ENCODE measurements at regions not wholly inside any gene's neighbourhood (a gene's known extent, or its start where the extent isn't known, plus 50 kb on each side); places are given as distances from the start of the nearest gene placed in this dataset.

DNA sequence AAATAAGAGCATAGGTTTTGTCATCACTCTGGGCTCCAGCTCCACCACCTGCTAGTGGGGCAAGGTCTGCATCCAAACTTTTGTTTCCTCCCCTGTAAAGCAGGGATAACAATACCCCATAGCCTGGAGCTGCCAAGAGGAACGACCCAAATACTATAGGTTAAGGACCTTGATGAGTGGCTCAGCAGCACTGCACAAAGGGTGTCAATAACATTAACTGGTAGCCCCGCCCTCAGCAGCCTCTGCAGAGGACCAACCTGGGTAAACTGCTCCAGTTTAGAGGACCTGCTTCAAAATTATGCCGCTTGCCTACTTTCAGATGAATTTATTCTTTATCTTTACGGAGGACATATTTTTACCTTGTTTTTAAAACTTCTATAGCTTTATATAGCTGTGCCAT lies 65.8 kb upstream of the RIOK3 start:
- Mint-ChIP-seq H3K4me3 (no peak overlapping the region), H3K27ac (no peak overlapping the region), H3K9me3 (no peaks in the 10 kb centered on the region), H3K36me3 (peaks cover 7% of the 10 kb centered on the region), H3K27me3 (no peaks in the 10 kb centered on the region), H3K4me1 (peaks cover 15 to 19% (median 18%) of the 10 kb centered on the region in 3 donors)

DNA sequence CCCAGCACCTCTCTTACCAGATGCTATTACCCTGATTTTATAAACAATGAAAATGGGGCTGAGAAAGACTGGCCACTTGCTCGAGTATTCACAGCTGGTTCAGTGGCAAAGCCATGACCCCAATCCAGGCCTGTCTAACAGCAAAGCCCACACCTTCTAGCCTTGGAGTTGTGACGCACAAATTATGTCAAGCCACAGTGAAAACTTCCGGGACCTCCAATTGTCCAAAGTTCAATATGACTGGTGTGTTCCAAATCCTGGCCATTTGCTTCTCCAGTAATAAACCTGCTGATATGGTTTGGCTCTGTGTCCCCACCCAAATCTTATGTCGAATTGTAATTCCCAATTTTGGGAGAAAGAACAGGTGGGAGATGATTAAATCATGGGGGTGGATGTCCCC lies 64.7 kb upstream of the RIOK3 start:
- Mint-ChIP-seq H3K27me3 (no peaks in the 10 kb centered on the region), H3K4me3 (no peak overlapping the region), H3K9me3 (no peaks in the 10 kb centered on the region), H3K36me3 (peaks cover 8% of the 10 kb centered on the region), H3K4me1 (peaks cover 15 to 19% (median 18%) of the 10 kb centered on the region in 3 donors), H3K27ac (no peak overlapping the region)

DNA sequence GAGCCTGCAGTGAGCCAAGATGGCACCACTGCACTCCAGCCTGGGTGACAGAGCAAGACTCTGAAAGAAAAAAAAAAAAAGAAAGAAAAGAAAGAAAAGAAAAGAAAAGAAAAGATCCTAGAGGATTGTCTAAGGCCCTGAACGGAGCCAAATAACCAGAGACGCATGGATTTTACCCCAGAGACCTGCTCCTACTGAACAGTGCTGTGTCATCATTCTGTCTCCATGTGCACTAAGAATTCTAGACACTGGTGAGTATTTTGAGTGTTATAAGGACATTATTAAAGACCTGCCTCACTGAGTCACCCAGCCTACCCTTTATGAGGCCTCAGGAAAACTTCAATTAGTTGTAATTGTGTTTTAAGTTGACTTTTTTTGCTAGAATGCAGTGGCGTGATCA lies 61.9 kb upstream of the RIOK3 start:
- no peak overlapping the region for H3K27ac Mint-ChIP-seq
- no peaks in the 10 kb centered on the region for H3K9me3 Mint-ChIP-seq
- H3K27me3 Mint-ChIP-seq = no peaks in the 10 kb centered on the region
- no peak overlapping the region for H3K4me3 Mint-ChIP-seq
- H3K36me3 Mint-ChIP-seq = peaks cover 15% of the 10 kb centered on the region
- H3K4me1 Mint-ChIP-seq = peaks cover 0 to 3% (median 0%) of the 10 kb centered on the region in 3 donors

DNA sequence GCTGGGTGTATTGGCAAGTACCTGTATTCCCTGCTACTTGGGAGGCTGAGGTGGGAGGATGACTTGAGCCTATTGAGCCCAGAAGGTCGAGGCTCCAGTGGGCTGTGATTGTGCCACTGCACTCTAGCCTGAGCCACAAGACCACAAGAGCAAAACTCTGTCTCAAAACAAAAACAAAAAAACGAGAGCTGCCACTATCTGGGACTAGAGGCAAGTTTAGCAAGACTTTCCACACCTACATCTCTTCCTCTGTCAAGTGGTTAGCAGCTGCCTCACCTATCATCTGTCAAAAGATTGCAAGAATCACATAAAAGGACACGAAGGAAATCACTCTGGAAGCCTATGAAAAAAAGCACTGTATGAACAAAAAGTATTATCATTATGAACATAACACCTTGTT lies 55.2 kb upstream of the RIOK3 start:
- Mint-ChIP-seq H3K9me3 (no peaks in the 10 kb centered on the region), H3K36me3 (peaks cover 24% of the 10 kb centered on the region), H3K4me3 (no peak overlapping the region), H3K27ac (peak overlapping the region in 1 of 3 donors; percentile 27), H3K4me1 (no peaks in the 10 kb centered on the region), H3K27me3 (no peaks in the 10 kb centered on the region)

DNA sequence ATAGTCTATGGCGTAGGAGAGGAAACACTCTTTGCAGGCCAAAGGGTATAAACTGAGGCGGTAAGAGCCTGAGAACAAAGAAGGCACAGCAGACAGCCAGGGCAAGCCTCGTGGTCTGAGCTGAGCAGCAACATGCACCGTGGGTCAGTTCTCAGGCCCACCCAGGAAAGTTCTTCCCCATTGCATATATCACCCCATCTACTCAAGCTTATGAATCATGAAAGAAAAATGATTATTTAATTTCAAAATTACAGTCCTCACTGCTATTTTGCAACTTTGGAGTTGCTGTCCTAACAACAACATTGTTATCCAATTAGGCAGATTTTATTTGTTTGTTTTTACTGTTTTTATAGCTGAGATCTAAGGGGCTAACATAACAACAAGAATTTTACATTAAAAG lies 54.7 kb upstream of the RIOK3 start:
- peaks cover 23% of the 10 kb centered on the region for H3K36me3 Mint-ChIP-seq

DNA sequence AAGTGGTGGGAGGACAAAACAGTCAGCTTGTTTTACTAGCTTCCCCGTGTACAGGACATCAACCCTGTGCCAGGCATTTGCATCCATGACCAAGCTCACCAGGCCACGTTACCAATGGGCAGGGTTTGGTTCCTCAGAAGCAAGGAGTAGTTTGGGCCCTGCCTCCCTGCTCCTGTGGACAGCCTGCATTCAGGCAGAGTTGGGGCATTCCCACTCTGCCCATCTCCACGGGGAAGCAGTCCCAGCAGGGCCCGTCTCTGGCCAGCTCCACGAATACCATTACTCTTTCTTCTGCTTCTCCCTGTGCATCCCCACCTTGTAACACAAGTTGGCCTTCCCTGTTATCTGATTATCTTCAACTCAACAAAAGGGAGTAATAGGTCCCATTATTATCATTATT lies 54.0 kb upstream of the RIOK3 start:
- H3K4me1 Mint-ChIP-seq = no peaks in the 10 kb centered on the region
- peak overlapping the region in 1 of 3 donors; percentile 59 for H3K27ac Mint-ChIP-seq
- peaks cover 0 to 3% (median 0%) of the 10 kb centered on the region in 3 donors for H3K9me3 Mint-ChIP-seq
- H3K4me3 Mint-ChIP-seq = no peak overlapping the region
- H3K36me3 Mint-ChIP-seq = peaks cover 27% of the 10 kb centered on the region
- no peaks in the 10 kb centered on the region for H3K27me3 Mint-ChIP-seq

More for the DNA sequence above, 54.7 kb upstream of the RIOK3 start:
- H3K4me3 Mint-ChIP-seq = no peak overlapping the region
- H3K9me3 Mint-ChIP-seq = peaks cover 0 to 3% (median 0%) of the 10 kb centered on the region in 3 donors
- no peaks in the 10 kb centered on the region for H3K4me1 Mint-ChIP-seq
- no peaks in the 10 kb centered on the region for H3K27me3 Mint-ChIP-seq
- peak overlapping the region in 1 of 3 donors; percentile 31 for H3K27ac Mint-ChIP-seq

DNA sequence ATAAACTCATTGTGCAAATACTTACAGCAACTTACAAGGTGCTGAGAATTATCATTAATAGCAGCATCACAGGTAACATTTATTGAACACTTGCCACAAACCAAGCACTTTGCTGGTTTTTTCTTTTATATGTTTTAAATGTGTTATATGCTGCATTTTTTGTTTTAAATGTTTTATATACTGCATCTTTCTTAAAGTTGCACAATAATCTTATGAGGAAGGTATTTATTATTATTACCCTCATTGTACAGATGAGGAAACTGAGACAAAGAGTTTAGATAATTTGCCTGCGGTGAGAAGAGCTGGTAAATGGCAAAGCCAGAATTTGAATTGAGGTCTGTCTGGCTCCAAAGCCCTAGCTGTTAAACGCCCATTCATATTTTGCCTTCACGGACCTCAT lies 52.2 kb upstream of the RIOK3 start:
- Mint-ChIP-seq H3K4me1 (no peaks in the 10 kb centered on the region), H3K36me3 (peaks cover 23% of the 10 kb centered on the region), H3K27ac (no peak overlapping the region), H3K27me3 (no peaks in the 10 kb centered on the region), H3K9me3 (peaks cover 0 to 3% (median 0%) of the 10 kb centered on the region in 3 donors), H3K4me3 (no peak overlapping the region)

DNA sequence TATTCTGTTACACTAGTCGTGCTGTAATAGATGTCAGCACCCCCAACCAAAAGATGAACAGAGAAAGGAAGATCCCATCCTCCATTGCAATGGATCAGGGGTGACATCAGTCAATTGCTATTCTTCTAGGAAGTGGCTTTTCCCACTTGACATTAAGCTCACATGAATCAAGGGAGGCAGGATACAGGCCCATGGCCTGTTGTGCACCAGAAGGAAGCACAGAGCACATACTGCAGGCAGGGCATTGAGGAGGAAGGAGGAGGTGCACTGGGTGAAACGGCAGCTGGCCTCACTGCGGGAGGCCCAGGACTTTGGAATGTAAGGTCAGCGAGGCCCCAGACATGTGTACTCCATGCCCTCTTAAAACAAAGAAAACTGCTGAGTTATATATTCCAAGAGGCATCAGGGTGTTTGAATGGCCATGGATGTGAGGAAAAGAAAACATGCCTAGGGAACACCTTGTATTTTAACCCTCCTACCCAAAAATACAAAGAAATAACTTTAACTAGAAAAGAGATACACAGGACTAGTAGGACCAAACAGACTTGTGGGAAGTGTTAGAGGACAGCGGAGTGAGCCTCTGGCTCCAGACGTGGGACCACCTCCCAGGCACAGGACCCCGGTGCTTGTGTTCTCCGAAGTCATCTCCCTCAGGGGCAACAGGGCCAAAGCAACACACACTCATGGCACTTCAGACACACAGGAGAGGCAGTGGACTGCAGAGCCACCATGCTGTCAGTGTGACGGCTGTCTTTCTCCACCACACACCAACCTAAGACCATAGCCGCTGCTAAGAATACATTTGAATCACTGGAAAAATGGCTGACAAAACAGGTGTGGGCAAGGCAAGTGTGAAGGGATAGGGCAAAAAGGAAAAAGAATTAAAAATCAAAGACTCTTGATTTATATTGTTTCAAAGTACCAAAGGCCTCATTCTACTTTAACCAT lies 51.4 kb upstream of the RIOK3 start:
- Mint-ChIP-seq H3K9me3 (peaks cover 0 to 3% (median 0%) of the 10 kb centered on the region in 3 donors), H3K4me3 (no peak overlapping the region), H3K36me3 (peaks cover 18% of the 10 kb centered on the region), H3K4me1 (no peaks in the 10 kb centered on the region), H3K27ac (no peak overlapping the region), H3K27me3 (no peaks in the 10 kb centered on the region)
